ENCODE measurements at regions not wholly inside any gene's neighbourhood (a gene's known extent, or its start where the extent isn't known, plus 50 kb on each side); places are given as distances from the start of the nearest gene placed in this dataset.

GRCh38 chr5:14988223-14988622 is 116.6 kb upstream of the ANKH start:
- DNase-seq (ENCODE audit: low read depth) (no peak), FAIRE-seq (no peak)
- H3K9ac ChIP-seq (ENCODE audit: low read length) = no peak overlapping the region
- no peaks in the 10 kb centered on the region for H4K20me1 ChIP-seq (ENCODE audit: insufficient read depth, low read length)
- no peak overlapping the region for H2AFZ ChIP-seq (ENCODE audit: low read depth, low read length)
- Mint-ChIP-seq H3K4me1 (ENCODE audit: low read depth, unreplicated experiment) (peaks cover 2% of the 10 kb centered on the region), H3K4me3 (ENCODE audit: unreplicated experiment) (no peak overlapping the region), H3K9me3 (ENCODE audit: unreplicated experiment) (no peaks in the 10 kb centered on the region), H3K27ac (ENCODE audit: unreplicated experiment) (no peak overlapping the region), H3K36me3 (ENCODE audit: low read depth, unreplicated experiment) (no peaks in the 10 kb centered on the region), H3K27me3 (ENCODE audit: low read depth, unreplicated experiment) (peaks cover 5% of the 10 kb centered on the region)
- no peaks in the 10 kb centered on the region for H3K4me1 ChIP-seq (ENCODE audit: insufficient read depth, low read length)
- H3K79me2 ChIP-seq (ENCODE audit: insufficient read depth, low read length) = no peaks in the 10 kb centered on the region
- H3K36me3 ChIP-seq (ENCODE audit: insufficient read depth, low read length) = no peaks in the 10 kb centered on the region
- no peak overlapping the region for H3K4me3 ChIP-seq (ENCODE audit: insufficient read depth, low read depth, low read length)
- H3K27me3 ChIP-seq (ENCODE audit: insufficient read depth, low read length) = no peaks in the 10 kb centered on the region
- no peak overlapping the region for H3K27ac ChIP-seq (ENCODE audit: low read depth, low read length)
- H3K4me2 ChIP-seq (ENCODE audit: low read length) = no peak overlapping the region
- H3K9me3 ChIP-seq (ENCODE audit: insufficient read depth, low read depth, low read length) = no peaks in the 10 kb centered on the region
- TF ChIP-seq CTCF (IDR thresholded peaks at IDR 0.05; ENCODE audit: insufficient read depth, low read depth, low read length) (no peak), EZH2 (IDR thresholded peaks at IDR 0.05; ENCODE audit: insufficient read depth, low read length) (no peak)

GRCh38 chr5:14986413-14986812 is 114.8 kb upstream of the ANKH start:
- Histone ChIP-seq H3K4me3 (ENCODE audit: insufficient read depth, low read depth, low read length) (no peak overlapping the region), H3K4me2 (ENCODE audit: low read length) (no peak overlapping the region), H3K36me3 (ENCODE audit: insufficient read depth, low read length) (no peaks in the 10 kb centered on the region), H3K79me2 (ENCODE audit: insufficient read depth, low read length) (no peaks in the 10 kb centered on the region), H3K9ac (ENCODE audit: low read length) (no peak overlapping the region), H4K20me1 (ENCODE audit: insufficient read depth, low read length) (no peaks in the 10 kb centered on the region), H2AFZ (ENCODE audit: low read depth, low read length) (no peak overlapping the region), H3K27ac (ENCODE audit: low read depth, low read length) (no peak overlapping the region), H3K9me3 (ENCODE audit: insufficient read depth, low read depth, low read length) (no peaks in the 10 kb centered on the region), H3K27me3 (ENCODE audit: insufficient read depth, low read length) (no peaks in the 10 kb centered on the region), H3K4me1 (ENCODE audit: insufficient read depth, low read length) (no peaks in the 10 kb centered on the region)
- Mint-ChIP-seq H3K9me3 (ENCODE audit: unreplicated experiment) (no peaks in the 10 kb centered on the region), H3K4me1 (ENCODE audit: low read depth, unreplicated experiment) (peaks cover 2% of the 10 kb centered on the region), H3K27me3 (ENCODE audit: low read depth, unreplicated experiment) (peaks cover 4% of the 10 kb centered on the region), H3K27ac (ENCODE audit: unreplicated experiment) (no peak overlapping the region), H3K4me3 (ENCODE audit: unreplicated experiment) (no peak overlapping the region), H3K36me3 (ENCODE audit: low read depth, unreplicated experiment) (no peaks in the 10 kb centered on the region)
- FAIRE-seq (no peak), DNase-seq (ENCODE audit: low read depth) (no peak)
- no peak for TF ChIP-seq CTCF (IDR thresholded peaks at IDR 0.05; ENCODE audit: insufficient read depth, low read depth, low read length)
- no peak for TF ChIP-seq EZH2 (IDR thresholded peaks at IDR 0.05; ENCODE audit: insufficient read depth, low read length)

GRCh38 chr5:14983666-14984441 is 112.3 kb upstream of the ANKH start:
- no peak overlapping the region for H2AFZ ChIP-seq (ENCODE audit: low read depth, low read length)
- Mint-ChIP-seq H3K27me3 (ENCODE audit: low read depth, unreplicated experiment) (peaks cover 5% of the 10 kb centered on the region), H3K4me3 (ENCODE audit: unreplicated experiment) (no peak overlapping the region), H3K9me3 (ENCODE audit: unreplicated experiment) (peaks cover 9% of the 10 kb centered on the region), H3K27ac (ENCODE audit: unreplicated experiment) (no peak overlapping the region), H3K4me1 (ENCODE audit: low read depth, unreplicated experiment) (peaks cover 2% of the 10 kb centered on the region), H3K36me3 (ENCODE audit: low read depth, unreplicated experiment) (no peaks in the 10 kb centered on the region)
- H3K4me2 ChIP-seq (ENCODE audit: low read length) = no peak overlapping the region
- H3K79me2 ChIP-seq (ENCODE audit: insufficient read depth, low read length) = no peaks in the 10 kb centered on the region
- H3K4me1 ChIP-seq (ENCODE audit: insufficient read depth, low read length) = no peaks in the 10 kb centered on the region
- DNase-seq (ENCODE audit: low read depth) (no peak), FAIRE-seq (no peak)
- no peaks in the 10 kb centered on the region for H3K9me3 ChIP-seq (ENCODE audit: insufficient read depth, low read depth, low read length)
- H3K27ac ChIP-seq (ENCODE audit: low read depth, low read length) = no peak overlapping the region
- H3K36me3 ChIP-seq (ENCODE audit: insufficient read depth, low read length) = no peaks in the 10 kb centered on the region
- TF ChIP-seq CTCF (IDR thresholded peaks at IDR 0.05; ENCODE audit: insufficient read depth, low read depth, low read length) (no peak), EZH2 (IDR thresholded peaks at IDR 0.05; ENCODE audit: insufficient read depth, low read length) (no peak)
- no peaks in the 10 kb centered on the region for H4K20me1 ChIP-seq (ENCODE audit: insufficient read depth, low read length)
- H3K9ac ChIP-seq (ENCODE audit: low read length) = no peak overlapping the region
- H3K27me3 ChIP-seq (ENCODE audit: insufficient read depth, low read length) = no peaks in the 10 kb centered on the region
- no peak overlapping the region for H3K4me3 ChIP-seq (ENCODE audit: insufficient read depth, low read depth, low read length)

Data from astrocyte (in vitro differentiated cells and primary cell).